H1 (cell line): ENCODE measurements at regions not wholly inside any gene's neighbourhood (a gene's known extent, or its start where the extent isn't known, plus 50 kb on each side); places are given as distances from the start of the nearest gene placed in this dataset.

Source experiments
- CTCF ChIA-PET: fragments of 300-600 bp; sonication (Branson Sonifier 250); formaldehyde crosslinking; loops from one replicate; lab custom pipeline; 2021; ENCODE audit not compliant: partially characterized antibody; lab: Charles Lee
- POLR2A ChIA-PET: fragments of 300-600 bp; sonication (Branson Sonifier 250); formaldehyde crosslinking; loops from one replicate; lab custom pipeline; 2021; ENCODE audit warnings: inconsistent platforms; ENCODE audit not compliant: partially characterized antibody; lab: Charles Lee
- DNase-seq, 2 experiments: peaks; one replicate each; pipeline versions ENCODE4 v3.0.0 to v3.0.0-alpha.2; 2010 to 2022; ENCODE audit warnings: low spot score in 2 of 2, low read depth in 1 of 2, mixed read lengths in 1 of 2
- FAIRE-seq: peaks from 2 replicates; lab custom pipeline; 2011; peaks lifted over from hg19 to GRCh38; lab: Jason Lieb, UNC
- H2AFZ ChIP-seq: 2 replicates; pipeline ENCODE4 v1.8.1; 2012; ENCODE audit warnings: low read length, inconsistent platforms
- H2AK5ac ChIP-seq: 2 replicates; pipeline ENCODE4 v1.6.1; 2013; ENCODE audit warnings: low read depth, low read length
- H2BK120ac ChIP-seq: replicated peaks from 2 replicates; pipeline ENCODE3; 2013; ENCODE audit warnings: low read depth, low read length, inconsistent platforms
- H2BK12ac ChIP-seq: 2 replicates; pipeline ENCODE4 v1.6.1; 2013; ENCODE audit warnings: low read depth, low read length
- H2BK15ac ChIP-seq: 2 replicates; pipeline ENCODE4 v1.6.1; 2013; ENCODE audit warnings: low read length
- H2BK20ac ChIP-seq: 2 replicates; pipeline ENCODE4 v1.6.1; 2013; ENCODE audit warnings: low read length
- H2BK5ac ChIP-seq: 2 replicates; pipeline ENCODE4 v1.6.1; 2013; ENCODE audit warnings: low read depth, low read length
- H3K14ac ChIP-seq: 2 replicates; pipeline ENCODE4 v1.6.1; 2013; ENCODE audit warnings: inconsistent platforms; ENCODE audit not compliant: insufficient read length
- H3K18ac ChIP-seq: 2 replicates; pipeline ENCODE4 v1.6.1; 2013; ENCODE audit warnings: low read length; ENCODE audit errors: extremely low read depth
- H3K23ac ChIP-seq: 2 replicates; pipeline ENCODE4 v1.6.1; 2013; ENCODE audit warnings: inconsistent platforms; ENCODE audit not compliant: insufficient read length
- H3K23me2 ChIP-seq: 2 replicates; pipeline ENCODE4 v1.6.1; 2013; ENCODE audit warnings: low read depth, low read length
- H3K27ac ChIP-seq: 2 replicates; pipeline ENCODE4 v1.6.1; 2011; ENCODE audit warnings: low read depth, low read length, inconsistent platforms
- H3K27me3 ChIP-seq, 4 experiments: replicated peaks in 1 of 4; 1 replicate in 1 of 4; 2 replicates in 3 of 4; pipeline versions ENCODE4 v1.6.1 to v1.8.1; 2011 to 2013; ENCODE audit warnings: low read length in 3 of 4, mild to moderate bottlenecking in 3 of 4, inconsistent platforms in 2 of 4, mixed read lengths in 2 of 4, moderate library complexity in 1 of 4; ENCODE audit not compliant: control insufficient read depth in 3 of 4, insufficient read depth in 3 of 4; ENCODE audit errors: extremely low read depth in 1 of 4
- H3K36me3 ChIP-seq, 4 experiments: 2 replicates each; pipeline versions ENCODE4 v1.6.1 to v1.8.1; 2011 to 2013; ENCODE audit warnings: mild to moderate bottlenecking in 4 of 4, low read length in 3 of 4, moderate library complexity in 2 of 4, control low read depth in 1 of 4, inconsistent platforms in 1 of 4; ENCODE audit not compliant: insufficient read depth in 4 of 4, control insufficient read depth in 2 of 4
- H3K4ac ChIP-seq: replicated peaks from 2 replicates; pipeline ENCODE3; 2013; ENCODE audit warnings: low read length, low read depth, mixed read lengths, inconsistent platforms; ENCODE audit not compliant: insufficient read length
- H3K4me1 ChIP-seq, 4 experiments: replicated peaks in 1 of 4; 1 replicate in 1 of 4; 2 replicates in 3 of 4; pipeline versions ENCODE4 v1.6.1 to v1.8.1; 2011 to 2013; ENCODE audit warnings: low read length in 3 of 4, inconsistent platforms in 2 of 4, mixed read lengths in 1 of 4; ENCODE audit not compliant: insufficient read depth in 4 of 4, control insufficient read depth in 3 of 4
- H3K4me2 ChIP-seq, 2 experiments: 2 replicates each; pipeline versions ENCODE4 v1.6.1 to v1.8.1; 2011 to 2013; ENCODE audit warnings: low read depth in 2 of 2, low read length in 2 of 2, control low read depth in 1 of 2, inconsistent platforms in 1 of 2, mild to moderate bottlenecking in 1 of 2; ENCODE audit not compliant: insufficient read depth in 1 of 2
- H3K4me3 ChIP-seq, 4 experiments: fragments of 200-600, 300-600 bp in 1 of 4; sonication (generic), shearing (Covaris generic), sonication (Bioruptor Twin) in 1 of 4; 2 replicates each; pipeline versions ENCODE4 v1.5.1 to v1.8.1; 2011 to 2016; ENCODE audit warnings: low read length in 4 of 4, low read depth in 3 of 4, control low read depth in 2 of 4, inconsistent platforms in 2 of 4, mild to moderate bottlenecking in 2 of 4, mixed read lengths in 1 of 4, moderate library complexity in 1 of 4; ENCODE audit not compliant: insufficient read depth in 2 of 4; ENCODE audit errors: extremely low read depth in 1 of 4
- H3K56ac ChIP-seq: replicated peaks from 2 replicates; pipeline ENCODE3; 2013; ENCODE audit warnings: low read depth, mild to moderate bottlenecking, mixed read lengths, low read length, inconsistent platforms; ENCODE audit not compliant: insufficient read length
- H3K79me1 ChIP-seq: 2 replicates; pipeline ENCODE4 v1.6.1; 2013; ENCODE audit warnings: low read depth, low read length, control low read depth
- H3K79me2 ChIP-seq, 2 experiments: 2 replicates each; pipeline versions ENCODE4 v1.6.1 to v1.8.1; 2012 to 2013; ENCODE audit warnings: low read length in 2 of 2, mild to moderate bottlenecking in 2 of 2, inconsistent platforms in 1 of 2; ENCODE audit not compliant: insufficient read depth in 2 of 2, control insufficient read depth in 1 of 2
- H3K9ac ChIP-seq, 4 experiments: replicated peaks in 1 of 4; 1 replicate in 1 of 4; 2 replicates in 3 of 4; pipeline versions ENCODE4 v1.6.1 to v1.8.1; 2011 to 2013; ENCODE audit warnings: low read depth in 3 of 4, low read length in 3 of 4, control low read depth in 2 of 4, mild to moderate bottlenecking in 2 of 4, moderate library complexity in 2 of 4, inconsistent platforms in 1 of 4; ENCODE audit errors: extremely low read depth in 1 of 4
- H3K9me3 ChIP-seq, 2 experiments: 2 replicates each; pipeline versions ENCODE4 v1.6.1 to v1.8.1; 2012 to 2013; ENCODE audit warnings: mild to moderate bottlenecking in 2 of 2, moderate library complexity in 2 of 2, control low read depth in 1 of 2, inconsistent platforms in 1 of 2, low read depth in 1 of 2, low read length in 1 of 2, mixed read lengths in 1 of 2; ENCODE audit not compliant: insufficient read depth in 2 of 2
- H4K20me1 ChIP-seq, 2 experiments: replicated peaks in 1 of 2; 2 replicates each; pipeline versions ENCODE3 to v1.8.1; 2011 to 2013; ENCODE audit warnings: inconsistent platforms in 2 of 2, low read length in 2 of 2, mild to moderate bottlenecking in 1 of 2; ENCODE audit not compliant: insufficient read depth in 2 of 2, control insufficient read depth in 1 of 2
- H4K5ac ChIP-seq: 2 replicates; pipeline ENCODE4 v1.6.1; 2013; ENCODE audit warnings: low read length, low read depth, mixed read lengths, inconsistent platforms; ENCODE audit not compliant: insufficient read length
- H4K8ac ChIP-seq: 2 replicates; pipeline ENCODE4 v1.8.0; 2013; ENCODE audit warnings: mild to moderate bottlenecking, moderate library complexity, low read length, inconsistent platforms; ENCODE audit not compliant: insufficient read depth; ENCODE audit errors: extremely low read depth
- H4K91ac ChIP-seq: replicated peaks from 2 replicates; pipeline ENCODE3; 2013; ENCODE audit warnings: low read length, mixed read lengths, inconsistent platforms; ENCODE audit not compliant: insufficient read length
- RNF2 ChIP-seq: fragments of 200-900, 300-1000 bp; sonication (generic); IDR thresholded peaks from 2 replicates; pipeline ENCODE4 v1.7.1; 2016; ENCODE audit warnings: borderline replicate concordance, low read depth, mild to moderate bottlenecking, antibody characterized with exemption, low read length; ENCODE audit not compliant: poor library complexity, severe bottlenecking; ENCODE audit errors: missing control alignments
- WGBS, 2 experiments: shearing (Covaris generic) in 1 of 2; methylation state at CpG; one replicate each; pipeline versions ENCODE4 v1.1.6 to v1.1.7; 2013 to 2015; ENCODE audit warnings: low lambda C conversion rate in 2 of 2, mixed read lengths in 2 of 2, inconsistent platforms in 1 of 2, low coverage in 1 of 2, missing lambda C conversion rate in 1 of 2; ENCODE audit not compliant: insufficient replicate concordance in 2 of 2, insufficient coverage in 1 of 2, insufficient read length in 1 of 2; ENCODE audit errors: extremely low coverage in 1 of 2, missing lambda C conversion rate in 1 of 2; 5-methylcytosine and 5-hydroxymethylcytosine counted together

DNA sequence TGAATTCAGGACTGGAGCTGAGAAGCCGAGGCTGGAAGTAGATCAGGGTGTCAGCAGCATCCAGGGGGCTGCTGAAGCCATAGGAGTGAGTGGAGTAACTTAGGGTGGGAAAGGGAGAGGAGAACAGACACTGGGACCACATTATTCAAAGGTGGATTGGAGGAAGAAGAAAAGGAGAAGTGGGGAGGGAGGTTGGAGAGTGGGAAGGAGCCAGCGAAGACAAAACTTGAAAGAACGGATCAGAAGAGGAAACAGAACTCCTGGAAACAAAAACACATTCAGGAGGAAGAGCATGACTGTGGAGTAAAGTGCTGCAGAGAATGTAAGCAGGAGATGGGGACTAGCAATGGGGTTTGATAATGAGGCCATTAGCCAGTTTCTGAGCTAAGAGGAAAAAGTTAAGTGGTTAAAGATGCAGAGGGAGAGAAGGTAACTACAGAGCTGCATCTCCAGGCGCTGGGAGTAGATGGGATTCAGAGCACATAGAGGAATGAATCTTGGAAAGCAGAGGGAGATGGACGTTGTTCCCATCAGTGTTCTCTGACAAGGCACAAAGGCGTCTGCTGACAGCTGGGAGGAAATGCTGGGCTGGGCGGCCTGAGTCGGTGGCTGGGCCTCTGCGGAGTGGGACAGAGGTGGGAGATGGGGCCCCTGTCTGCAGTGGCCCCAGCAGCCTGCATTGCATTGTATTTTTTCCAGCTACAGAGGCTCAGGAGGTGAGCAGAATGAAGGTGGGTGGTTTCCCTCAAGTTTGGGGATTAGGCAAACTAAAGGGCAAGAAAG, 63.1 kb upstream of the LEP start:
- H3K4ac ChIP-seq, result no peak overlapping the region
- no peaks in the 10 kb centered on the region for H3K23me2 ChIP-seq
- H3K14ac ChIP-seq, result no peak overlapping the region
- POLR2A ChIA-PET, result no interaction called here
- no peak overlapping the region for H4K5ac ChIP-seq
- H3K23ac ChIP-seq, result no peak overlapping the region
- no peak overlapping the region for H2AFZ ChIP-seq
- no peak overlapping the region for H3K9ac ChIP-seq
- H3K56ac ChIP-seq, result no peak overlapping the region
- no peak overlapping the region for H4K8ac ChIP-seq
- H3K36me3 ChIP-seq, result no peaks in the 10 kb centered on the region
- H3K27me3 ChIP-seq, result no peaks in the 10 kb centered on the region; a peak in 2 of 7 replicates
- WGBS, 2 experiments, result 87% methylated on average over 9 of the region's 9 CpGs; no CpG with 5 or more reads in 1 of the 2 experiments
- FAIRE-seq, result no peak
- H3K4me3 ChIP-seq, result no peak overlapping the region
- H4K91ac ChIP-seq, result no peak overlapping the region
- H3K18ac ChIP-seq, result no peak overlapping the region
- no peaks in the 10 kb centered on the region for H3K9me3 ChIP-seq
- H2BK5ac ChIP-seq, result no peak overlapping the region
- H2BK120ac ChIP-seq, result no peak overlapping the region
- no peak overlapping the region for H2BK20ac ChIP-seq
- H3K4me1 ChIP-seq, result peaks cover 0 to 6% (median 0%) of the 10 kb centered on the region in 4 experiments; a peak in 1 of 7 replicates
- no peaks in the 10 kb centered on the region for H4K20me1 ChIP-seq
- no peaks in the 10 kb centered on the region for H3K79me1 ChIP-seq
- H3K79me2 ChIP-seq, result no peaks in the 10 kb centered on the region
- no peak overlapping the region for H2BK15ac ChIP-seq
- no peak overlapping the region for H2AK5ac ChIP-seq
- H2BK12ac ChIP-seq, result no peak overlapping the region
- DNase-seq, result no peak
- CTCF ChIA-PET, result interaction anchor here (1.0 to 3.7 kb wide), 8 partner anchors 12 to 549 kb away, joined by 4 to 28 read pairs (median 7); no protein-coding TSS in a partner anchor
- H3K27ac ChIP-seq, result no peak overlapping the region
- no peak overlapping the region for H3K4me2 ChIP-seq
- no peak for TF ChIP-seq RNF2
